ENCODE measurements at regions not wholly inside any gene's neighbourhood (a gene's known extent, or its start where the extent isn't known, plus 50 kb on each side); places are given as distances from the start of the nearest gene placed in this dataset.

DNA sequence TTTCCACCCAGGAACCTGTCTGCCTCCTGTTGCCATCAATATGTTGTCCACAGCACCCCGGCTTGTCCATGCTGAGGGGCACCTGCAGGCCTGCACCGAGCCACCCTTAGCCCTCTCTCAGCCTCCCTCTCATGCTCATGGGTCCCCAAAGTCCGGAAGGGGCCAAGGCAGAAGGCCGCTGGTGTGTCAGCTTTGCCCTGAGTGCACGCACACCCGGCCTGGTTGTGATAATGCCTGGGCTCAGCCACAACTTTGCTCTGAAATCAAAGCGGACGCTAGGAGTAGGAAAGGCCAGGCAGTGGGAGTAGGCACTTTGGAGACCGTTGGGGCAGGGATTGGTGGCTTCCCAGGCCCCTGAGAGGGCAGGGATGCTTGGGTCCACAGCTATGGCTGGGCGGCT is 201.8 kb upstream of the NUDT12 start:
- no TSS peak for BruUV-seq (replicated peaks)
- H3K4me3 ChIP-seq (replicated peaks in 1 of 3; ENCODE audit: insufficient read depth in 1 of 3, low read depth in 1 of 3, low read length in 3 of 3), result no peak overlapping the region
- no peaks in the 10 kb centered on the region for H3K4me1 ChIP-seq (ENCODE audit: control insufficient read depth, extremely low read depth, insufficient read depth, low read length)
- no peak for TF ChIP-seq POLR2A (IDR thresholded peaks at IDR 0.05; ENCODE audit: low read depth, low read length)
- no peak for TF ChIP-seq GATA2 (IDR thresholded peaks at IDR 0.05; ENCODE audit: insufficient read depth, insufficient read length, low read depth, low read length)
- TF ChIP-seq, protein P1, sequence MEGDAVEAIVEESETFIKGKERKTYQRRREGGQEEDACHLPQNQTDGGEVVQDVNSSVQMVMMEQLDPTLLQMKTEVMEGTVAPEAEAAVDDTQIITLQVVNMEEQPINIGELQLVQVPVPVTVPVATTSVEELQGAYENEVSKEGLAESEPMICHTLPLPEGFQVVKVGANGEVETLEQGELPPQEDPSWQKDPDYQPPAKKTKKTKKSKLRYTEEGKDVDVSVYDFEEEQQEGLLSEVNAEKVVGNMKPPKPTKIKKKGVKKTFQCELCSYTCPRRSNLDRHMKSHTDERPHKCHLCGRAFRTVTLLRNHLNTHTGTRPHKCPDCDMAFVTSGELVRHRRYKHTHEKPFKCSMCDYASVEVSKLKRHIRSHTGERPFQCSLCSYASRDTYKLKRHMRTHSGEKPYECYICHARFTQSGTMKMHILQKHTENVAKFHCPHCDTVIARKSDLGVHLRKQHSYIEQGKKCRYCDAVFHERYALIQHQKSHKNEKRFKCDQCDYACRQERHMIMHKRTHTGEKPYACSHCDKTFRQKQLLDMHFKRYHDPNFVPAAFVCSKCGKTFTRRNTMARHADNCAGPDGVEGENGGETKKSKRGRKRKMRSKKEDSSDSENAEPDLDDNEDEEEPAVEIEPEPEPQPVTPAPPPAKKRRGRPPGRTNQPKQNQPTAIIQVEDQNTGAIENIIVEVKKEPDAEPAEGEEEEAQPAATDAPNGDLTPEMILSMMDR (IDR thresholded peaks at IDR 0.05; ENCODE audit: extremely low read depth in 1 of 2, insufficient read depth in 1 of 2, low read depth in 1 of 2, low read length in 2 of 2), result no peak
- TF ChIP-seq POLR2AphosphoS5 (IDR thresholded peaks at IDR 0.05; ENCODE audit: insufficient read depth, low read depth, low read length), result no peak
- TF ChIP-seq MYC (IDR thresholded peaks at IDR 0.05; ENCODE audit: low read depth, low read length), result no peak
- TF ChIP-seq, protein P2, sequence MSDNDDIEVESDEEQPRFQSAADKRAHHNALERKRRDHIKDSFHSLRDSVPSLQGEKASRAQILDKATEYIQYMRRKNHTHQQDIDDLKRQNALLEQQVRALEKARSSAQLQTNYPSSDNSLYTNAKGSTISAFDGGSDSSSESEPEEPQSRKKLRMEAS (IDR thresholded peaks at IDR 0.05; ENCODE audit: insufficient read depth, insufficient read length), result no peak
- TF ChIP-seq EZH2 (IDR thresholded peaks at IDR 0.05; ENCODE audit: borderline replicate concordance, low read depth, low read length, severe bottlenecking), result no peak
- TF ChIP-seq FOS (IDR thresholded peaks at IDR 0.05; ENCODE audit: borderline replicate concordance, insufficient read depth, low read length), result no peak
- no peak overlapping the region for H2AFZ ChIP-seq (ENCODE audit: low read depth, low read length)
- dilution Hi-C loops (cut with MboI; ENCODE audit: extremely low pct_ligation_motif_present, low sequenced_read_pairs), result no loop called here
- no peak overlapping the region for H3K9ac ChIP-seq (replicated peaks; ENCODE audit: extremely low read depth, insufficient read depth, low read length)
- no peaks in the 10 kb centered on the region for H3K27me3 ChIP-seq (ENCODE audit: control insufficient read depth in 2 of 2, insufficient read depth in 2 of 2, low read length in 2 of 2)
- DNase-seq (ENCODE audit: low read depth, low spot score), result no peak
- no peaks in the 10 kb centered on the region for H3K9me3 ChIP-seq (replicated peaks; ENCODE audit: control insufficient read depth, insufficient read depth, low read length)
- POLR2A ChIA-PET, result no interaction called here
- no peaks in the 10 kb centered on the region for H3K9me1 ChIP-seq (replicated peaks; ENCODE audit: control insufficient read depth, extremely low read depth, insufficient read depth, low read length)
- FAIRE-seq, result no peak
- no peaks in the 10 kb centered on the region for H3K36me3 ChIP-seq (ENCODE audit: control insufficient read depth in 2 of 2, extremely low read depth in 1 of 2, insufficient read depth in 2 of 2, low read length in 2 of 2)
- no peak overlapping the region for H3K4me2 ChIP-seq (ENCODE audit: insufficient read depth, low read length)
- no peaks in the 10 kb centered on the region for H3K79me2 ChIP-seq (ENCODE audit: control insufficient read depth, insufficient read depth, low read length)
- CTCF ChIA-PET, result no interaction called here
- H4K20me1 ChIP-seq (replicated peaks; ENCODE audit: control insufficient read depth, extremely low read depth, insufficient read depth, low read length), result no peaks in the 10 kb centered on the region
- H3K27ac ChIP-seq (ENCODE audit: insufficient read depth, low read depth, low read length), result no peak overlapping the region
- intact Hi-C loops (cut with micrococcal nuclease), result no loop called here

Data from endothelial cell of umbilical vein (primary cell).